Endothelial cell of umbilical vein (primary cell): ENCODE measurements at regions not wholly inside any gene's neighbourhood (a gene's known extent, or its start where the extent isn't known, plus 50 kb on each side); places are given as distances from the start of the nearest gene placed in this dataset.

Source experiments
- BruUV-seq: library from RNA; stranded (reverse); fragments of 400-500 nt; replicated peaks from 2 replicates; lab custom pipeline; 2021; lab: Mats Ljungman, UMichigan
- CTCF ChIA-PET: fragments of 300-600, 350-600 bp; sonication (Branson Sonifier 250); formaldehyde crosslinking; loops from one replicate; lab custom pipeline; 2021; ENCODE audit warnings: antibody characterized with exemption, inconsistent platforms; lab: Charles Lee
- POLR2A ChIA-PET: fragments of 300-600, 350-600 bp; sonication (Branson Sonifier 250); formaldehyde crosslinking; loops from one replicate; lab custom pipeline; 2021; ENCODE audit warnings: antibody characterized with exemption, inconsistent platforms; lab: Charles Lee
- DNase-seq: peaks from one replicate; pipeline ENCODE4 v3.0.0-alpha.2; 2011; ENCODE audit warnings: low read depth, low spot score
- FAIRE-seq: peaks from 2 replicates; lab custom pipeline; 2011; peaks lifted over from hg19 to GRCh38; lab: Jason Lieb, UNC
- H2AFZ ChIP-seq: 2 replicates; pipeline ENCODE4 v1.6.0; 2012; ENCODE audit warnings: low read depth, low read length, control low read depth, inconsistent platforms
- H3K27ac ChIP-seq: 2 replicates; pipeline ENCODE4 v1.5.1; 2011; ENCODE audit warnings: low read depth, mild to moderate bottlenecking, control low read depth, low read length, moderate library complexity; ENCODE audit not compliant: insufficient read depth
- H3K27me3 ChIP-seq, 2 experiments: 2 replicates each; pipeline versions ENCODE4 v1.6.0 to v1.6.1; 2011; ENCODE audit warnings: low read length in 2 of 2, mixed read lengths in 1 of 2; ENCODE audit not compliant: control insufficient read depth in 2 of 2, insufficient read depth in 2 of 2
- H3K36me3 ChIP-seq, 2 experiments: 2 replicates in 1 of 2; 3 replicates in 1 of 2; pipeline ENCODE4 v1.5.1; 2011; ENCODE audit warnings: low read length in 2 of 2, mild to moderate bottlenecking in 1 of 2, moderate library complexity in 1 of 2; ENCODE audit not compliant: control insufficient read depth in 2 of 2, insufficient read depth in 2 of 2; ENCODE audit errors: extremely low read depth in 1 of 2
- H3K4me1 ChIP-seq: 3 replicates; pipeline ENCODE4 v1.5.1; 2011; ENCODE audit warnings: mild to moderate bottlenecking, low read length; ENCODE audit not compliant: control insufficient read depth, insufficient read depth; ENCODE audit errors: extremely low read depth
- H3K4me2 ChIP-seq: 2 replicates; pipeline ENCODE4 v1.6.1; 2011; ENCODE audit warnings: low read length, control low read depth, mixed read lengths; ENCODE audit not compliant: insufficient read depth
- H3K4me3 ChIP-seq, 3 experiments: fragments of 200-600 bp in 1 of 3; sonication (generic), shearing (Covaris generic) in 1 of 3; replicated peaks in 1 of 3; 2 replicates each; pipeline ENCODE4 v1.5.1; 2011 to 2016; ENCODE audit warnings: control low read depth in 3 of 3, low read length in 3 of 3, mild to moderate bottlenecking in 2 of 3, inconsistent platforms in 1 of 3, low read depth in 1 of 3, moderate library complexity in 1 of 3; ENCODE audit not compliant: insufficient read depth in 1 of 3
- H3K79me2 ChIP-seq: 2 replicates; pipeline ENCODE4 v1.6.0; 2012; ENCODE audit warnings: low read length, inconsistent platforms; ENCODE audit not compliant: control insufficient read depth, insufficient read depth
- H3K9ac ChIP-seq: replicated peaks from 2 replicates; pipeline ENCODE3; 2011; ENCODE audit warnings: low read length, control low read depth; ENCODE audit not compliant: insufficient read depth; ENCODE audit errors: extremely low read depth
- H3K9me1 ChIP-seq: replicated peaks from 3 replicates; pipeline ENCODE4 v1.6.0; 2011; ENCODE audit warnings: mild to moderate bottlenecking, low read length; ENCODE audit not compliant: control insufficient read depth, insufficient read depth; ENCODE audit errors: extremely low read depth
- H3K9me3 ChIP-seq: replicated peaks from 2 replicates; pipeline ENCODE4 v1.5.1; 2012; ENCODE audit warnings: low read length, inconsistent platforms; ENCODE audit not compliant: control insufficient read depth, insufficient read depth
- H4K20me1 ChIP-seq: replicated peaks from 2 replicates; pipeline ENCODE3; 2011; ENCODE audit warnings: mild to moderate bottlenecking, low read length; ENCODE audit not compliant: control insufficient read depth, insufficient read depth; ENCODE audit errors: extremely low read depth
- EZH2 ChIP-seq: IDR thresholded peaks from 2 replicates; pipeline ENCODE4 v1.6.1; 2012; ENCODE audit warnings: borderline replicate concordance, low read depth, mild to moderate bottlenecking, moderate library complexity, low read length, inconsistent platforms; ENCODE audit not compliant: severe bottlenecking
- FOS ChIP-seq: IDR thresholded peaks from 2 replicates; pipeline ENCODE4 v1.6.1; 2011; ENCODE audit warnings: mild to moderate bottlenecking, low read length, moderate library complexity, borderline replicate concordance; ENCODE audit not compliant: insufficient read depth
- GATA2 ChIP-seq: IDR thresholded peaks from 2 replicates; pipeline ENCODE4 v1.7.0; 2011; ENCODE audit warnings: low read depth, mild to moderate bottlenecking, moderate library complexity, mixed read lengths, low read length; ENCODE audit not compliant: insufficient read length, insufficient read depth
- JUN ChIP-seq: IDR thresholded peaks from 2 replicates; pipeline ENCODE4 v1.6.1; 2011; ENCODE audit warnings: borderline replicate concordance, low read depth; ENCODE audit not compliant: insufficient read length, insufficient read depth
- MAX ChIP-seq: IDR thresholded peaks from 2 replicates; pipeline ENCODE4 v1.6.1; 2011; ENCODE audit not compliant: insufficient read depth, insufficient read length
- MYC ChIP-seq: IDR thresholded peaks from one replicate; pipeline ENCODE4 v1.6.1; 2011; ENCODE audit warnings: mild to moderate bottlenecking, low read depth, low read length
- POLR2A ChIP-seq: IDR thresholded peaks from 2 replicates; pipeline ENCODE4 v1.6.1; 2012; ENCODE audit warnings: low read depth, mild to moderate bottlenecking, control low read depth, low read length
- POLR2AphosphoS5 ChIP-seq: IDR thresholded peaks from 2 replicates; pipeline ENCODE4 v1.6.1; 2012; ENCODE audit warnings: low read depth, mild to moderate bottlenecking, control low read depth, low read length, moderate library complexity; ENCODE audit not compliant: insufficient read depth
- dilution Hi-C: fragments of 300-500 bp; cut with MboI; formaldehyde crosslinking; loops from one replicate; pipeline ENCODE4 v1.15.0; 2019; ENCODE audit warnings: low sequenced_read_pairs; ENCODE audit not compliant: extremely low pct_ligation_motif_present
- intact Hi-C: fragments of 100-400 bp; cut with micrococcal nuclease; formaldehyde crosslinking; loops from one replicate; pipeline ENCODE4 v1.10.0; 2022
- TF ChIP-seq, protein P1 (sequence below), 2 donors: IDR thresholded peaks; 1 replicate in 1 of 2; 2 replicates in 1 of 2; pipeline ENCODE4 v1.5.1; 2011; ENCODE audit warnings: low read length in 2 of 2, mild to moderate bottlenecking in 2 of 2, moderate library complexity in 2 of 2, control low read depth in 1 of 2, inconsistent platforms in 1 of 2, low read depth in 1 of 2; ENCODE audit not compliant: insufficient read depth in 1 of 2; ENCODE audit errors: extremely low read depth in 1 of 2

- no peaks in the 10 kb centered on the region for H4K20me1 ChIP-seq
- ChIA-PET CTCF (interaction anchor here (1.0 kb wide), 1 partner anchor 25 kb away, joined by 3 read pairs; no protein-coding TSS in a partner anchor), POLR2A (no interaction called here)
- intact Hi-C loops = no loop called here
- FAIRE-seq (no peak), DNase-seq (no peak)
- no peaks in the 10 kb centered on the region for H3K27me3 ChIP-seq
- peaks cover 9% of the 10 kb centered on the region for H3K4me1 ChIP-seq
- BruUV-seq = no TSS peak
- H3K4me3 ChIP-seq = no peak overlapping the region
- dilution Hi-C loops = no loop called here
- no peak overlapping the region for H3K4me2 ChIP-seq
- H3K36me3 ChIP-seq = no peaks in the 10 kb centered on the region
- H3K9ac ChIP-seq = no peak overlapping the region
- no peak overlapping the region for H3K27ac ChIP-seq
- H3K9me1 ChIP-seq = no peaks in the 10 kb centered on the region
- H3K9me3 ChIP-seq = no peaks in the 10 kb centered on the region
- no peak overlapping the region for H2AFZ ChIP-seq
- no peaks in the 10 kb centered on the region for H3K79me2 ChIP-seq
- no peak for TF ChIP-seq POLR2A
- TF ChIP-seq FOS = no peak
- no peak for TF ChIP-seq MYC
- no peak for TF ChIP-seq JUN
- no peak for TF ChIP-seq EZH2
- TF ChIP-seq MAX = no peak
- TF ChIP-seq, protein P1, sequence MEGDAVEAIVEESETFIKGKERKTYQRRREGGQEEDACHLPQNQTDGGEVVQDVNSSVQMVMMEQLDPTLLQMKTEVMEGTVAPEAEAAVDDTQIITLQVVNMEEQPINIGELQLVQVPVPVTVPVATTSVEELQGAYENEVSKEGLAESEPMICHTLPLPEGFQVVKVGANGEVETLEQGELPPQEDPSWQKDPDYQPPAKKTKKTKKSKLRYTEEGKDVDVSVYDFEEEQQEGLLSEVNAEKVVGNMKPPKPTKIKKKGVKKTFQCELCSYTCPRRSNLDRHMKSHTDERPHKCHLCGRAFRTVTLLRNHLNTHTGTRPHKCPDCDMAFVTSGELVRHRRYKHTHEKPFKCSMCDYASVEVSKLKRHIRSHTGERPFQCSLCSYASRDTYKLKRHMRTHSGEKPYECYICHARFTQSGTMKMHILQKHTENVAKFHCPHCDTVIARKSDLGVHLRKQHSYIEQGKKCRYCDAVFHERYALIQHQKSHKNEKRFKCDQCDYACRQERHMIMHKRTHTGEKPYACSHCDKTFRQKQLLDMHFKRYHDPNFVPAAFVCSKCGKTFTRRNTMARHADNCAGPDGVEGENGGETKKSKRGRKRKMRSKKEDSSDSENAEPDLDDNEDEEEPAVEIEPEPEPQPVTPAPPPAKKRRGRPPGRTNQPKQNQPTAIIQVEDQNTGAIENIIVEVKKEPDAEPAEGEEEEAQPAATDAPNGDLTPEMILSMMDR (IDR thresholded peaks at IDR 0.05; ENCODE audit: extremely low read depth in 1 of 2, insufficient read depth in 1 of 2, low read depth in 1 of 2, low read length in 2 of 2) = no peak
- no peak for TF ChIP-seq GATA2
- TF ChIP-seq POLR2AphosphoS5 = no peak
These were observed 356.7 kb downstream of the BCKDHB start for GRCh38 chr6:80463197-80463596.
